Activated naive CD8-positive, alpha-beta T cell treated with anti-CD3 and anti-CD28 coated beads for 36 hours (primary cell): ENCODE measurements at regions not wholly inside any gene's neighbourhood (a gene's known extent, or its start where the extent isn't known, plus 50 kb on each side); places are given as distances from the start of the nearest gene placed in this dataset.

Experiments used
- DNase-seq: peaks from one replicate; pipeline ENCODE4 v3.0.0; 2021
- H3K27ac Mint-ChIP-seq: one replicate; pipeline ENCODE4 v1.8.0; 2022; ENCODE audit warnings: mild to moderate bottlenecking, moderate library complexity, mixed read lengths
- H3K27me3 Mint-ChIP-seq: one replicate; pipeline ENCODE4 v1.8.0; 2022; ENCODE audit warnings: mild to moderate bottlenecking, mixed read lengths
- H3K36me3 Mint-ChIP-seq: one replicate; pipeline ENCODE4 v1.8.0; 2021; ENCODE audit warnings: mild to moderate bottlenecking, mixed read lengths
- H3K4me1 Mint-ChIP-seq: one replicate; pipeline ENCODE4 v1.8.0; 2021; ENCODE audit warnings: mixed read lengths
- H3K4me3 Mint-ChIP-seq: one replicate; pipeline ENCODE4 v1.8.0; 2022; ENCODE audit warnings: mild to moderate bottlenecking, moderate library complexity, mixed read lengths
- H3K9me3 Mint-ChIP-seq: one replicate; pipeline ENCODE4 v1.8.0; 2022; ENCODE audit warnings: mixed read lengths

DNA sequence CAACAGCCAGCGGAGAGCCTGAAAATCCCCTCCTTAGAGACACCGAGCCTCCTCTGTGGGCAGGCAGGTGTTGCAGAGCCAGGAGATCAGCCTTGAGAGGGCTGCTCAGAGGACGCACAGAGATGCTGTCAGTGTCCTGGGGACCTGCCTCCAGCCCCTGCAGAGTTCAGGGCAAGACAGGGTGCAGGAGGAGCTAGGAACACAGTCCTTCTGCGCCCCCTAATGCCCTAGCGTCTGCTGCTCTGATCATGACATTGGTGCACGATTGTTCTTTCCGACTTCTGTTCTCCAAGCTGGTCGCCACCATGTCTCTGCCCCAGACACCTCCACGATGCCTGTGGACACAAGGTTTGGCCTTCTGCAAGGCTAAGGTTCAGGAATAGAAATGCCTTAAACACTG is 613.7 kb upstream of the MKI67 start:
- Mint-ChIP-seq H3K9me3 (no peaks in the 10 kb centered on the region), H3K4me1 (no peaks in the 10 kb centered on the region), H3K4me3 (no peak overlapping the region), H3K27ac (no peak overlapping the region), H3K27me3 (peaks cover 12% of the 10 kb centered on the region), H3K36me3 (no peaks in the 10 kb centered on the region)
- no peak for DNase-seq

DNA sequence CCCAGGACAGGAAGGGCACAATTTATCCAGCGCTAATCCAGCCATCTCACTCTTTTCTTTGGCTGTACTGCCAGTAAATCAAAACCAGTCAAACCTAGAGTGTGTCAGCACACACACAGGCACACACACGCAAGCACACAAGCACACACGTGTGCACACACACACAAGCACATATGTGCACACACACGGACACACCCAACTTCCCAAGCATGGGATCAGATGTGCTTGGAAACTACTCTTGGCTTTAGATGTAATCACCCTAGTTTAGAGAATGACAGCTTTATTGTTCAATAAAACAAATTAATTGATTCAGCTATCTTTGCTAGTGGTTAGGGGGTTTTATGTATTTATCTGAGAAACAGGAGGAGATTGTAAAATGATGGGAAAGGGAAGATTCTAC is 615.0 kb upstream of the MKI67 start:
- H3K27ac Mint-ChIP-seq = no peak overlapping the region
- H3K9me3 Mint-ChIP-seq = no peaks in the 10 kb centered on the region
- H3K4me3 Mint-ChIP-seq = no peak overlapping the region
- H3K36me3 Mint-ChIP-seq = no peaks in the 10 kb centered on the region
- peaks cover 22% of the 10 kb centered on the region for H3K27me3 Mint-ChIP-seq
- no peaks in the 10 kb centered on the region for H3K4me1 Mint-ChIP-seq
- DNase-seq = no peak

DNA sequence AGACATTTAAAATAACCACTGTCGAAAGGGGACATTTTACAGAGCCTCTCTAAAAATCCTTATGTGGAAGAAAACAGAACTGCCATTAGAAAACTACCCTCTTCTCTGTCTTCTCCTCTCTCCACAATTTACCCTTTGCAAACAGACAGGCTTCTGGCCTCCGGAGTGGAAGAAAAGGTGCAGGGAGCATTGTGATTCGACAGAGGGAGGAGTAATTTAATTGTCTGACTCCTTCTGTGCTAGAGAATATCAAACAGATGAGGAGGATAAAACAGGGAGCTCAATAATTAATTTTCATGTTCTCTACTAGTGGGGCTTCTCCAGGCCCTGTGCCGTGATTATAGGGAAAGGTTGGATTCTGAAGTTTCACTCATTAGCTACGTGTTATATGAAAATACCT is 615.5 kb upstream of the MKI67 start:
- Mint-ChIP-seq H3K4me1 (no peaks in the 10 kb centered on the region), H3K36me3 (no peaks in the 10 kb centered on the region), H3K27ac (no peak overlapping the region), H3K4me3 (no peak overlapping the region), H3K9me3 (no peaks in the 10 kb centered on the region), H3K27me3 (peaks cover 23% of the 10 kb centered on the region)
- no peak for DNase-seq

DNA sequence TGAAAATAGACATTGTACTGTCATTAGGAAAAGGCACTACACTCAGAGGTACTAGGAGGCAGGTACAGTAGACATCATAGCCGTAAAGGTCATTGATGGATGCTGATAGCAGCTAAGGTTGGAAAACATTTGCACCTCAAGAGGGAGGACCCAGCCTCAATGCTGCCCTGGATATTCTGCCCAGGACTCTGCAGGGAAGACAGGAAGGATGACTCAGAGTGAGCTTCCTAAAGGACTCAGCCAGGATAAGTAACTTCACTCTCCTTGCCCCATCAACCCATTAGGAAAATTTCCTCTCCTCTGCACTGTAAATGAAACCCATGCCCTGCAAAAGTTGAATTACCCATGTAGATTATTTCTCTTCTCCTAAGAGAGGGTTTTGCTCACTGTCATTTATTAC is 617.9 kb upstream of the MKI67 start:
- no peaks in the 10 kb centered on the region for H3K4me1 Mint-ChIP-seq
- H3K27ac Mint-ChIP-seq = no peak overlapping the region
- DNase-seq = no peak
- no peak overlapping the region for H3K4me3 Mint-ChIP-seq
- no peaks in the 10 kb centered on the region for H3K9me3 Mint-ChIP-seq
- no peaks in the 10 kb centered on the region for H3K36me3 Mint-ChIP-seq
- peaks cover 26% of the 10 kb centered on the region for H3K27me3 Mint-ChIP-seq

DNA sequence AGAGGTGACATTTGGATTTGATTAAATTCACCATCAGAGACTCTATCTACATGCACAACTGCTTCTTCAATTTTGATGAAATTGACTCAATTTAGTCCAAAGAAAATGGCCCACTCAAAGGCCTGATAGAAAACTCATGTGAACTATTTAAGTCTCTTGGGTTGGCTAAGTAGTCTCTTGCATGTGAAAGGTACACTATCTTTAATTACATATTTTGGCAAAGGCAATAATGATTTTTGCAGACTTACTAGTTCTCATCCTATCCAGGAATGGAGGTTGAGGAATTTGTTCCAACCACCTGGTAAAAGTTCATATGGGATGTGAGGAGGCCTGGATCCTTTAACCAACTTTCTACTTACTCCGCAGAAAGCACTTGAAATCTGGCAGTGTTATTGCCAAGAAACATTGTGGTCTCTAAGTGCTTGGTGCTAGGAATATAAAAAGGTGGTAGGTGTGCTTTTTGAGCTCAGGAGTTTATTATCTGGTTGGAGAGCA is 618.6 kb upstream of the MKI67 start:
- H3K27ac Mint-ChIP-seq = no peak overlapping the region
- H3K36me3 Mint-ChIP-seq = no peaks in the 10 kb centered on the region
- no peak overlapping the region for H3K4me3 Mint-ChIP-seq
- no peaks in the 10 kb centered on the region for H3K9me3 Mint-ChIP-seq
- H3K27me3 Mint-ChIP-seq = peaks cover 26% of the 10 kb centered on the region
- no peaks in the 10 kb centered on the region for H3K4me1 Mint-ChIP-seq
- no peak for DNase-seq

DNA sequence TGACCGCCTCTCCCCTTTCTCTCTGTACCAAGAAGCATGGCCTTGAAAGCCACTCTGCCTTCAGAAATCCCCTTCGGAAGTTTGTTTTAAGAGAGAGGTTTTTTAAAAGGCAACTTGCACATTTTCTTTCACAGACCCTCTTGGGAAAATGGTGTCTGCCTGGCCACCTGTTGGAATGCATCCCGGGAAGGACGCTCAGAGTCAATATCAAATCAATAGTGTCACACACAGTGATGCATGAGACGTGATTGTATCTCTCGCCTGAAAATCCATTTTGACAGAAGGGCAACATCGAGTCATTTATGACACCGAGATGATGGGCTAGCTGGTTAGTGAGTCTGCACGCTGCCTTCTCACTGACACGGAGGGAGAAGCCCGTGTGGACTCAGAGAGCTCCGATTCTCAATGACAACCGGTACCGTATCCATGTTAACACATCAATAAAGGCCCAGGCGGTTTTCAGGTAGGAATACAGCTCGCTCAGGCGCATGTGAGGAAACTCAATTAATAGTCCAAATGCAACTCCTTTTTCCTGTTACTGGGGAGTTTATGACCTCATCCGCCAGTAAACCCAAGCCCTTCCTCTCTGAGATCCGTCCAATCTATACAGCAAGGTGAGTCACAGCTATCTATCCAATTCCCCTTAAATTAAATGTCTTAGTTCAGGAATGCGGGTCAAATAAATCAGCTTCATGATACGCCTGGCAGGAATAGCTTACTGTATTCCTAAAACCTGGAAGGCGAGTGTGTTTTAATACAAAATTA is 621.5 kb upstream of the MKI67 start:
- no peak overlapping the region for H3K27ac Mint-ChIP-seq
- no peaks in the 10 kb centered on the region for H3K4me1 Mint-ChIP-seq
- peaks cover 20% of the 10 kb centered on the region for H3K27me3 Mint-ChIP-seq
- no peak overlapping the region for H3K4me3 Mint-ChIP-seq
- no peak for DNase-seq
- no peaks in the 10 kb centered on the region for H3K9me3 Mint-ChIP-seq
- H3K36me3 Mint-ChIP-seq = no peaks in the 10 kb centered on the region

DNA sequence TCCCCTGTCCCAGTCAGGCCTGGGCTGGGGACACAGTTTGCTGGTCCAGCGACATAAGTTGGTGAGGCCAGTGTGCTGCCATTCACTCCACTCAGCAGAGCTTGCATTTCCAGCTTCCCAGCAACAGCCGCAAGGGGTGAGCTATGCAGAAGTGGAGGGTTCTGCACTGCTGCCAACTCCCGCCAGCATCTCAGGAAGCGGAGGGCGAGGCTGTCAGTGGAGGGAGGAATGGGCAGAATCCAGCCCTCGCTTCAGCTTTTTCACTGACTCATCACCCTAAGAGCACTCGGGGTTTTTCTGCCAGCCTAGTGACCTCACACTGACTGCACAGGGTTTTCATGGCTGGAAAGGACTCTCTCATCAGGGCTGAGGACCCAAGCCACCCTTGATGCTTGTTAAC is 625.1 kb upstream of the MKI67 start:
- Mint-ChIP-seq H3K27me3 (peaks cover 4% of the 10 kb centered on the region), H3K4me1 (no peaks in the 10 kb centered on the region), H3K36me3 (no peaks in the 10 kb centered on the region), H3K4me3 (no peak overlapping the region), H3K27ac (no peak overlapping the region), H3K9me3 (no peaks in the 10 kb centered on the region)
- no peak for DNase-seq

DNA sequence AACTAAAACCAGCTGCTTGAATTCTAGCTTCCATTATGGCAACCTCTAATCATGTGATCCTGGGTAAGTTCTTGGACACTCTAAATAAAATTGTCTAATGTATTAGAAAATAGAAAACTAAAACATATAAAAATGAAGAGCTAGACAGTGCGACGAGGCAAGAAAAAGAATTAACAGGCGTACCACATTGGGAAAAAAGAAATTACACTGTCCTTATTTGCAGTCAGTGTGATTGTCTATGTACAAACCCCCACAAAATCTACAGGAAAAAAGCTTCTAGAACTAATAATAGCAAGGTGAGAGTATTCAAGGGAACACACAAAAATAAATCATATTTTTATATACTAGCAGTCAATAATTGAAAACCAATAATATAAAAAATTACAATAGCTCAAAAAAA is 625.6 kb upstream of the MKI67 start:
- Mint-ChIP-seq H3K36me3 (no peaks in the 10 kb centered on the region), H3K4me1 (no peaks in the 10 kb centered on the region)
- no peak for DNase-seq

DNA sequence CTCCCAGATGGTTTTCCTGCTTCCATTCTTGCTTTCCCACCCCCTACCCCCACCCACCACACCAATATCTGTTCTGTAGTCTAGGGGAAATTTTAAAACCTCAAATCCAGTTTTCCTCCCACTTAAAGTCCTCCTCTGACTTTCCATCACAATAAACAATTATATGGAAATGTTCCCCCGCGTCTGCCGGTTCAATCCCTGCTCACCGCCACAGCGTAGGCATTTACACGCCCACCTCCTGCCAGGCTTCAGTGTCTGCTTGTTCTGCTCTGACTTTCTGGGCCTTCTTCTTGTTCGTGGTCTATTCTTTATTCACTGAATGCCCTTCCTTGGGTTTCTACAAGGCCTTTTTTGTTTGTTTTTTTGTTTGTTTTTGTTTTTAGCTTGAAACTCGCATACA is 633.0 kb upstream of the MKI67 start:
- Mint-ChIP-seq H3K36me3 (no peaks in the 10 kb centered on the region), H3K27me3 (peaks cover 7% of the 10 kb centered on the region), H3K9me3 (no peaks in the 10 kb centered on the region), H3K4me1 (no peaks in the 10 kb centered on the region), H3K27ac (no peak overlapping the region), H3K4me3 (no peak overlapping the region)
- no peak for DNase-seq

More for the DNA sequence above, 625.6 kb upstream of the MKI67 start:
- Mint-ChIP-seq H3K27me3 (peaks cover 1% of the 10 kb centered on the region), H3K4me3 (no peak overlapping the region), H3K27ac (no peak overlapping the region), H3K9me3 (no peaks in the 10 kb centered on the region)

DNA sequence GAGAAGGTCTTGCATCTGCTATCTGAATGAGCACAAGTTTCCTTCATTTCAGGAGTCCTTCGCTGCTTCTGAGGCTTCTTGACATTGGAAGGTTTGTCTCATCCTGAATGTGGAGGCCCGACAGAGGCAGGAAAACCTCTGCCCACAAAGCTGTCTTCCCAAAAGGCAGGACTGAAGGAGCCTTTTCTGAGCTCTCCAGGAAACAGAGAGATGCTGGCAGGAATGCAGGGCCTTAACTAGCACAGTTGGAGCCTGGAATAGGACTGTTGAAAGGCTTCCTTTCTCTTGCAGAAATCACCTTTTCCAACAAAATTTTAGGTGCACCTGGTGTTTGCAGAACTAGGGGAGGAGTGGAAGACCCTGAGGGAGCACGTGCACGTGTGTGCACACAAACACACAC is 637.4 kb upstream of the MKI67 start:
- peaks cover 3% of the 10 kb centered on the region for H3K27me3 Mint-ChIP-seq
- DNase-seq = no peak
- H3K4me3 Mint-ChIP-seq = no peak overlapping the region
- no peaks in the 10 kb centered on the region for H3K9me3 Mint-ChIP-seq
- H3K27ac Mint-ChIP-seq = no peak overlapping the region
- H3K36me3 Mint-ChIP-seq = no peaks in the 10 kb centered on the region
- H3K4me1 Mint-ChIP-seq = no peaks in the 10 kb centered on the region

DNA sequence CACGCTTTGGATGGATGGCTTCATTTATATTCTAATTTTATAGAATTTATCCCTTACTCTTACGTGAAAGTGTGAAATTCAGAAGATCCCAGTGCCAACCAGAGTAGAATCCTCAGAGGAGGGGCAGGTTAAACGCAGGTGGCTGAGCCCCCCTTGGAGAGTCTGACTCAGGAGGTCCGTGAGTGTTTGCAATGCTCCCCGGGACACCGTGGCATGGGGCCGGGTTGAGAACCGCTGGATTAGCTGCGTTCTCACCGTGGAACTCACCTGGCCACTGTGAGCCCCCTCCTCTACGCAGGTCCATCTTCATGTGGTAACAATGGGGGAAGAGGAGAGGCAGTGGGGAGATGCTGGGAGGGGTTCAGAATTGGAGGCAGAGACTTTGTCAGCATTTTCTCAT is 638.0 kb upstream of the MKI67 start:
- Mint-ChIP-seq H3K27me3 (peaks cover 3% of the 10 kb centered on the region), H3K27ac (no peak overlapping the region), H3K9me3 (no peaks in the 10 kb centered on the region), H3K4me3 (no peak overlapping the region), H3K4me1 (no peaks in the 10 kb centered on the region), H3K36me3 (no peaks in the 10 kb centered on the region)
- no peak for DNase-seq

DNA sequence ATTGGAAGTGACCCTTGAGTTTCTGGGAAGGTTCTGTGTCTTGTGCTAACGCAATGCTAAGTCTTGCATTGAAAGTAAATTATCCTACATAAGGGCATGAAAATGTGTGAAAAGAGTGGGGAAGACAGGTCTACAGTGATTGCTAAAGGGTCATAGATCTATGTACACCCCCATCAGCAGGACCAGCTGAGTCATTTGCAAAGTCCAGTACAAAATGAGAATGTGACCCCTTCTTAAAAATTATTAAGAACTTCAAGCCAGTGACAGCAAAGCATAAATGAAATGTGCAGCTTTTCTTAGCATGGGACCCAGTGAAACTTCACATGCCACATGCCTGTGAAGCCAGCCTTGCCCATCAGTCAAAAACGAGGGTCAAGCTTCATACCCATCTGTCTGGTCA is 640.7 kb upstream of the MKI67 start:
- DNase-seq = no peak
- Mint-ChIP-seq H3K9me3 (peaks cover 2% of the 10 kb centered on the region), H3K27ac (no peak overlapping the region), H3K36me3 (no peaks in the 10 kb centered on the region), H3K27me3 (peaks cover 3% of the 10 kb centered on the region), H3K4me3 (no peak overlapping the region), H3K4me1 (no peaks in the 10 kb centered on the region)

DNA sequence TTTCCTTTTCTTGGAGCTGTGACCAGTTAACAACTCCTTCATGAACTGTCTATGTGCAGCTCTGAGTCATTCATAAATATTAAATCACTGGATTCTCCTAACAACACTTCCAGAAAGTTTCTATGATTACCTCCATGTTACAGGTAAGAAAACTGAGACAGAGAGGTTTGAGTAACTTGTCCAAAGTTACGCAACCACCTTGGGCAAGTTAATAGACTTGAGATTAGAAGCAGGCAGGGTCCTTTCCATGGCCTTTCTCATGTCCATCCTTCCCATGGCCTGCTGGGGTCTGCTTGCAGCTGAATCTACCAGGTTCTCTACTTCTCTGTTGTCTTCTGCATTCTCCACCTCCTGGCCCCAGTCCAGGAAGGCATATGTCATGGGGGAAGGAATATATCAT is 648.8 kb upstream of the MKI67 start:
- Mint-ChIP-seq H3K27ac (no peak overlapping the region), H3K9me3 (peaks cover 2% of the 10 kb centered on the region), H3K4me1 (no peaks in the 10 kb centered on the region), H3K27me3 (peaks cover 9% of the 10 kb centered on the region), H3K36me3 (no peaks in the 10 kb centered on the region), H3K4me3 (no peak overlapping the region)
- no peak for DNase-seq

DNA sequence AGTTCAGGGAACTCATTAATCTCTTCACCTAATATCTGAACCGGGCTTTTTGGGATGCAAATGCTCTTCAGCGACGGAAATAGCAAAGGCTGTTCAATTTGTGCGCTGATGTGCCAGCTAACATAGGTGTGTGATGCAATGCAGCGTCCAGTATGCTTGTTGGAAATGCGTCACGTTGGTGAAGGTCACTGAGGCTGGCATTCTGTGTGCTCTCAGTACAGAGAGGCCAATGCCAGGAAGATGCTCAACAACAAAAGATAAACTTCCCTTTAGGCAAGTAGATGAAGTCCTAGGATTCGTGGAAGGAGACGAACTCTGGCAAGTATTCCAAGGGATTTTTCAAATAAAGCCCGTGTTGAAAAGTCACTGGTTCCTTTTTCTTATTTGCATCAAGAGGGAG is 649.5 kb upstream of the MKI67 start:
- H3K27me3 Mint-ChIP-seq = peaks cover 9% of the 10 kb centered on the region
- no peak for DNase-seq
- no peaks in the 10 kb centered on the region for H3K4me1 Mint-ChIP-seq
- no peak overlapping the region for H3K4me3 Mint-ChIP-seq
- H3K27ac Mint-ChIP-seq = no peak overlapping the region
- H3K9me3 Mint-ChIP-seq = peaks cover 2% of the 10 kb centered on the region
- no peaks in the 10 kb centered on the region for H3K36me3 Mint-ChIP-seq

DNA sequence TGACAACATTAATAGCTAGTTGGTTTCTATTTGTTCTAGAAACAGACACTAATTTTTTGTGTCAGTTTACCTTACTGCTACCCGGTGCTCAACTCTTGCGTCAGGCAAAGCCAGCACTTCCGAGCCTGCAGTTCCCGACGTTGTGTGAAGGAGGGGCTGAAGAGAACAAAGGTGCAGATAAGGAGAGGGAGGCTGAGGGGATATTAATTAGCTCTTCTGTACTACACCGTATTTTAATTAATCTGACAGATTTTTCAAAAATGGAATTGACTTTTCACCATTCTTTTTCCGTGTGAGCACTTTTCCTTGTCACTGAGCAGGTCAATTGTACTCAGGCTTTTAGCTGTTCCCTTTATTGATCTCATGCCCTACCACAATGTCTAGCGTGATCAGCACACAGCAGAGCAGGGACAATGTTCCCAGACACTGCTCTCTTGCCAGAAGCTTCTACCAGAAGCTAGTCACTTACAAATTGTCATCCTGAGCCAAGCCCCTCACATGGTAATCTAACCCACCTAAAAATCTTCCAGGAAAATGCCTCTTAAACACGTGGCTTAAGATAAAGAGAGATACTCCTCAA is 650.5 kb upstream of the MKI67 start:
- no peak overlapping the region for H3K4me3 Mint-ChIP-seq
- H3K9me3 Mint-ChIP-seq = no peaks in the 10 kb centered on the region
- DNase-seq = no peak
- no peaks in the 10 kb centered on the region for H3K36me3 Mint-ChIP-seq
- no peaks in the 10 kb centered on the region for H3K4me1 Mint-ChIP-seq
- H3K27ac Mint-ChIP-seq = no peak overlapping the region
- peaks cover 9% of the 10 kb centered on the region for H3K27me3 Mint-ChIP-seq

DNA sequence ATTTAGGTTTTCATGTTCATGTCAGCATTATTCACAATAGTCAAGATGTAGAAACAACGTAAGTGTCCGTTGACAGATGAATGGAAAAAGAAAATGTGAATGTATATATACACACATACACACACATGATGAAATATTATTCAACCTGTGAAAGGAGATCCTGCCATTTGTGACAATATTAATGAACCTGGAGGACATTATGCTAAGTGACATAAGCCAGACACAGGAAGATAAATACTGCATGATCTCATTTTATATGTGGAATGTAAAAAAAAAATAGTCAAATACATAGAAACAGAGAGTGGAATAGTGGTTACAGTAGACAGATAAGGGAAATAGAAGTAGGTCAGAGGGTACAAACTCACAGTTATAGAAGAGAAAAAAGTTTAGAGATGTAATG is 651.1 kb upstream of the MKI67 start:
- Mint-ChIP-seq H3K9me3 (no peaks in the 10 kb centered on the region), H3K36me3 (no peaks in the 10 kb centered on the region), H3K27me3 (peaks cover 9% of the 10 kb centered on the region)

More for the DNA sequence above, 651.1 kb upstream of the MKI67 start:
- no peak for DNase-seq
- H3K4me3 Mint-ChIP-seq = no peak overlapping the region
- H3K4me1 Mint-ChIP-seq = no peaks in the 10 kb centered on the region
- H3K27ac Mint-ChIP-seq = no peak overlapping the region
